Trophoblast cell (in vitro differentiated cells and primary cell): ENCODE measurements at regions not wholly inside any gene's neighbourhood (a gene's known extent, or its start where the extent isn't known, plus 50 kb on each side); places are given as distances from the start of the nearest gene placed in this dataset.

Source experiments
- DNase-seq, 2 donors: peaks; one replicate each; pipeline ENCODE4 v3.0.0-alpha.2; 2016
- H2AFZ ChIP-seq: 2 replicates; pipeline ENCODE4 v1.6.1; 2013; ENCODE audit warnings: low read length, moderate library complexity, mild to moderate bottlenecking; ENCODE audit not compliant: insufficient read depth, poor library complexity
- H2AK5ac ChIP-seq: 2 replicates; pipeline ENCODE4 v1.6.1; 2013; ENCODE audit warnings: mild to moderate bottlenecking, low read length
- H2BK120ac ChIP-seq: 2 replicates; pipeline ENCODE4 v1.6.1; 2013; ENCODE audit warnings: low read length, mild to moderate bottlenecking, moderate library complexity; ENCODE audit not compliant: insufficient read depth, poor library complexity
- H2BK12ac ChIP-seq: 2 replicates; pipeline ENCODE4 v1.6.1; 2013; ENCODE audit warnings: mild to moderate bottlenecking, low read length, moderate library complexity
- H2BK5ac ChIP-seq: 2 replicates; pipeline ENCODE4 v1.6.1; 2013; ENCODE audit warnings: low read length, low read depth, moderate library complexity, mild to moderate bottlenecking; ENCODE audit not compliant: poor library complexity
- H3K14ac ChIP-seq: 2 replicates; pipeline ENCODE4 v1.6.1; 2013; ENCODE audit warnings: mild to moderate bottlenecking, low read length
- H3K18ac ChIP-seq: 2 replicates; pipeline ENCODE4 v1.6.1; 2013; ENCODE audit warnings: mild to moderate bottlenecking, low read length
- H3K23ac ChIP-seq: 2 replicates; pipeline ENCODE4 v1.6.1; 2013; ENCODE audit warnings: low read length
- H3K27ac ChIP-seq: 2 replicates; pipeline ENCODE4 v1.5.1; 2013; ENCODE audit warnings: low read depth, mild to moderate bottlenecking, inconsistent platforms, low read length, moderate library complexity
- H3K27me3 ChIP-seq: 2 replicates; pipeline ENCODE4 v1.6.1; 2013; ENCODE audit warnings: inconsistent platforms, mild to moderate bottlenecking, low read length, moderate library complexity; ENCODE audit not compliant: insufficient read depth
- H3K36me3 ChIP-seq, 2 experiments: 1 replicate in 1 of 2; 2 replicates in 1 of 2; pipeline ENCODE4 v1.6.1; 2013; ENCODE audit warnings: low read length in 2 of 2, mild to moderate bottlenecking in 2 of 2, moderate library complexity in 1 of 2; ENCODE audit not compliant: insufficient read depth in 2 of 2, control insufficient read depth in 1 of 2
- H3K4ac ChIP-seq: 2 replicates; pipeline ENCODE4 v1.6.1; 2013; ENCODE audit warnings: low read depth, mild to moderate bottlenecking, low read length, moderate library complexity
- H3K4me1 ChIP-seq, 2 experiments: 1 replicate in 1 of 2; 2 replicates in 1 of 2; pipeline ENCODE4 v1.6.1; 2013; ENCODE audit warnings: low read length in 2 of 2, mild to moderate bottlenecking in 2 of 2, moderate library complexity in 1 of 2; ENCODE audit not compliant: insufficient read depth in 2 of 2, control insufficient read depth in 1 of 2
- H3K4me2 ChIP-seq: 2 replicates; pipeline ENCODE4 v1.6.1; 2013; ENCODE audit warnings: inconsistent platforms, mild to moderate bottlenecking, low read length, moderate library complexity
- H3K4me3 ChIP-seq: 2 replicates; pipeline ENCODE4 v1.5.1; 2013; ENCODE audit warnings: mild to moderate bottlenecking, low read depth, low read length, inconsistent platforms
- H3K79me1 ChIP-seq: one replicate; pipeline ENCODE4 v1.6.1; 2013; ENCODE audit warnings: low read length
- H3K79me2 ChIP-seq: 2 replicates; pipeline ENCODE4 v1.6.1; 2013; ENCODE audit warnings: low read length, mild to moderate bottlenecking; ENCODE audit not compliant: control insufficient read depth, insufficient read depth, poor library complexity
- H3K9ac ChIP-seq: 2 replicates; pipeline ENCODE4 v1.6.1; 2013; ENCODE audit warnings: mild to moderate bottlenecking, low read length
- H3K9me3 ChIP-seq: 2 replicates; pipeline ENCODE4 v1.6.1; 2013; ENCODE audit warnings: low read depth, mild to moderate bottlenecking, control low read depth, inconsistent platforms, low read length; ENCODE audit not compliant: insufficient read depth
- H4K12ac ChIP-seq: 2 replicates; pipeline ENCODE4 v1.6.1; 2013; ENCODE audit warnings: low read depth, mild to moderate bottlenecking, low read length, moderate library complexity
- H4K8ac ChIP-seq: 2 replicates; pipeline ENCODE4 v1.6.1; 2013; ENCODE audit warnings: low read depth, mild to moderate bottlenecking, low read length, moderate library complexity
- H4K91ac ChIP-seq: one replicate; pipeline ENCODE4 v1.6.1; 2013; ENCODE audit warnings: low read depth, mild to moderate bottlenecking, low read length, moderate library complexity
- WGBS: extraction: QIAGEN DNeasy Blood & Tissue Kit; methylation state at CpG from one replicate; pipeline ENCODE4 v1.1.7; 2013; ENCODE audit warnings: missing lambda C conversion rate; ENCODE audit not compliant: insufficient read length, insufficient coverage; ENCODE audit errors: extremely low coverage; 5-methylcytosine and 5-hydroxymethylcytosine counted together

DNA sequence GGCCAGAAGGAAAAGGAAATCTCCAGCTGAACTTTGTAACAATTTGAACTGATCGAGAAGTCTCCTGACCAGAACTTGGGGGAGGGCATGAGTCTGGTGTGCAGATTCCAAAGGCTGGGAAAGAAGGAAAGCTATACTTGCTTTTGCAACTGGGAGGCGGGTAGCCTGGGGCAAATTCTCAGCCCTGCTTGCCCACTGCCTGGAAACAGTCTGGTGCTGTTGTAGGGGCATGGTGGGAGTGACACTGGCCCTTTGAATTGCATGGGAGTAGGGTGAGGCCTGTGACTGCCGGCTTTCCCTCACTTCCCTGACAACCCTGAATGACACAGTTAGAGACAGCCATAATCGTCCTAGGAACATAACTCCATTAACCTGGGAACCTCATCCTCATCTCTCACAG, 114.0 kb upstream of the POU1F1 start:
- no peak overlapping the region for H2BK5ac ChIP-seq
- peak overlapping the region; percentile 35 for H4K91ac ChIP-seq
- no peak overlapping the region for H3K23ac ChIP-seq
- no peaks in the 10 kb centered on the region for H3K79me1 ChIP-seq
- DNase-seq: peak; percentile 64 to 93
- H2AFZ ChIP-seq: no peak overlapping the region
- peak overlapping the region; percentile 57 for H3K14ac ChIP-seq
- H3K79me2 ChIP-seq: peaks cover 2% of the 10 kb centered on the region
- peaks cover 6 to 9% of the 10 kb centered on the region in 2 experiments for H3K4me1 ChIP-seq
- H2AK5ac ChIP-seq: no peak overlapping the region
- no CpG with 5 or more reads among the region's 4 CpGs for WGBS
- peak overlapping the region; percentile 29 for H4K8ac ChIP-seq
- H3K4me3 ChIP-seq: no peak overlapping the region
- no peak overlapping the region for H3K4ac ChIP-seq
- no peak overlapping the region for H4K12ac ChIP-seq
- peak overlapping the region; percentile 63 for H2BK120ac ChIP-seq
- no peaks in the 10 kb centered on the region for H3K36me3 ChIP-seq
- peak overlapping the region; percentile 36 for H3K4me2 ChIP-seq
- no peak overlapping the region for H3K9ac ChIP-seq
- no peaks in the 10 kb centered on the region for H3K9me3 ChIP-seq
- H3K18ac ChIP-seq: no peak overlapping the region
- H3K27ac ChIP-seq: peak overlapping the region; percentile 73
- H3K27me3 ChIP-seq: no peaks in the 10 kb centered on the region
- peak overlapping the region; percentile 30 for H2BK12ac ChIP-seq

DNA sequence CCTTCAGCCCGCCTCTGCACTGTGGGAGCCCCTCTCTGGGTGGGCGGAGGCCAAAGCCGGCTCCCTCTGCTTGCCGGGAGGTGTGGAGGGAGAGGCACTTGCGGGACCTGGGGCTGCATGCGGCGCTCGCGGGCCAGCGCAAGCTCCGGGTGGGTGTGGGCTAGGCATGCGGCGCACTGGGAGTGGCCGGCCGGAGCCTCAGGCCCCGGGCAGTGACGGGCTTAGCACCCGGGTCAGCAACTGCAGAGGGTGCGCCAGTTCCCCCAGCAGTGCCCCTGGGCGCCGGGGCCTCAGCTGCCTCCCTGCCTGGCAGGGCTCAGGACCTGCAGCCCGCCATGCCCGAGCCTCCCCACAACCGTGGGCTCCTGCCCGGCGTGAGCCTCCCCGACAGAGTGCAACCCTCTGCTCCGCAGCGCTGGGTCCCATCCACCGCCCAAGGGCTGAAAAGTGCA, 98.9 kb upstream of the POU1F1 start:
- Histone ChIP-seq H3K9ac (no peak overlapping the region), H3K4me2 (no peak overlapping the region), H3K79me2 (no peaks in the 10 kb centered on the region), H3K18ac (no peak overlapping the region), H4K12ac (no peak overlapping the region), H3K27ac (no peak overlapping the region), H3K79me1 (no peaks in the 10 kb centered on the region), H4K8ac (no peak overlapping the region), H3K4me1 (no peaks in the 10 kb centered on the region), H4K91ac (no peak overlapping the region), H3K4ac (no peak overlapping the region), H3K14ac (no peak overlapping the region), H3K27me3 (no peaks in the 10 kb centered on the region), H3K4me3 (no peak overlapping the region), H3K36me3 (no peaks in the 10 kb centered on the region), H3K23ac (no peak overlapping the region), H2BK5ac (no peak overlapping the region), H2BK120ac (no peak overlapping the region), H2BK12ac (no peak overlapping the region), H2AFZ (no peak overlapping the region), H2AK5ac (no peak overlapping the region), H3K9me3 (peaks cover 7% of the 10 kb centered on the region)
- WGBS: no CpG with 5 or more reads among the region's 30 CpGs
- no peak for DNase-seq

DNA sequence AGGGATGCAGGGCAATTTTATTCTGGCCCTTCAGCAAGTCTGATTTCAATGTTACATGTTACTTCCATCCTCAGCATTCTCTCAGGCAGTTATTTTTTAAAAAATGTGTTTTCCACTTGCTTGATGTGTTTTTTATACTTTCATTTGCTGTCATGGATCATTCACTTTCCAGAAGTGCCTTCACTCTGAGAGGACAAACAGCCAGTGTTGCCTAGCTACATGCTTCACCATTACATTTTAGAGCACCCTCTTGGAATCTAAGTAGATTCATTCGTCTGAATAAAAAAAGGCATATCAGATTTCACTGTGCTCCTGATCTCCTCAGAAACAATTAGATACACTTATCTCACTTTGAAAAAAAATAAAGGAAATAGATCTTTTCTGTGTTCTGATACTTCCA, 93.6 kb upstream of the POU1F1 start:
- Histone ChIP-seq H2BK5ac (no peak overlapping the region), H3K9ac (no peak overlapping the region), H3K23ac (no peak overlapping the region), H3K36me3 (no peaks in the 10 kb centered on the region), H3K14ac (no peak overlapping the region), H3K4me2 (no peak overlapping the region), H3K27ac (no peak overlapping the region), H2AK5ac (no peak overlapping the region), H3K4ac (no peak overlapping the region), H4K91ac (no peak overlapping the region), H4K12ac (no peak overlapping the region), H2AFZ (no peak overlapping the region), H2BK12ac (no peak overlapping the region), H2BK120ac (no peak overlapping the region), H3K79me1 (no peaks in the 10 kb centered on the region), H4K8ac (no peak overlapping the region), H3K79me2 (no peaks in the 10 kb centered on the region), H3K4me1 (no peaks in the 10 kb centered on the region), H3K18ac (no peak overlapping the region), H3K27me3 (no peaks in the 10 kb centered on the region), H3K9me3 (peaks cover under 1% of the 10 kb centered on the region), H3K4me3 (no peak overlapping the region)
- DNase-seq: no peak
- WGBS: no CpG with 5 or more reads among the region's 1 CpG

DNA sequence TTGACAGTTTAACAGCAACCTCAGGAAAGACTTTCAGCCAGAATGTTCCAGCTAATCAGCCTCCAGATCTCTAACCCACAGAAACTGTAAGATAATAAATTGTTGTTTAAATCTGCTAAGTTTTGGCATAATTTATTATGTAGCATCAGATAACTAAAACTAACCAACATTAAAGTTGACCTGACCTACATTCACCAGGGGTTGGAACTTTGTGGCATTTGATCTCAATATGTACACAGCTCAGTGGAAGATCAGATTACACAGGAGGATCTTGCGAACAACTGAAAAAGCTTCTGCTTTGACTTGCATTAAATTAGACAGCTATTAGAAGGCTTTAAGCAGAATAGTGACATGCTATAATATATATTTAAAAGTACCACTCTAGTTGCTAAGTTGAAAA, 91.4 kb upstream of the POU1F1 start:
- Histone ChIP-seq H3K27me3 (no peaks in the 10 kb centered on the region), H3K9me3 (no peaks in the 10 kb centered on the region), H2AFZ (no peak overlapping the region), H4K12ac (no peak overlapping the region), H3K79me1 (no peaks in the 10 kb centered on the region), H3K36me3 (no peaks in the 10 kb centered on the region), H4K91ac (no peak overlapping the region), H3K4me1 (no peaks in the 10 kb centered on the region), H3K9ac (no peak overlapping the region), H2BK120ac (no peak overlapping the region), H3K4me3 (no peak overlapping the region), H2BK12ac (no peak overlapping the region), H4K8ac (no peak overlapping the region), H3K27ac (no peak overlapping the region), H2AK5ac (no peak overlapping the region), H3K4me2 (no peak overlapping the region), H2BK5ac (no peak overlapping the region), H3K14ac (no peak overlapping the region), H3K4ac (no peak overlapping the region), H3K18ac (no peak overlapping the region), H3K79me2 (no peaks in the 10 kb centered on the region), H3K23ac (no peak overlapping the region)
- WGBS: no CpG with 5 or more reads among the region's 1 CpG
- DNase-seq: no peak
